WTC11 (cell line): ENCODE measurements at regions not wholly inside any gene's neighbourhood (a gene's known extent, or its start where the extent isn't known, plus 50 kb on each side); places are given as distances from the start of the nearest gene placed in this dataset.

Source experiments
- ESRRA ChIP-seq: sonication (generic); formaldehyde crosslinking; IDR thresholded peaks from 2 replicates; pipeline ENCODE4 v1.8.1; 2022; ENCODE audit warnings: mild to moderate bottlenecking, missing genetic modification reagents, borderline replicate concordance
- RELA ChIP-seq: sonication (generic); formaldehyde crosslinking; IDR thresholded peaks from 2 replicates; pipeline ENCODE4 v1.8.1; 2022; ENCODE audit warnings: missing genetic modification reagents, mild to moderate bottlenecking, borderline replicate concordance
- TCF7 ChIP-seq: sonication (generic); formaldehyde crosslinking; IDR thresholded peaks from 2 replicates; pipeline ENCODE4 v1.8.0; 2022; ENCODE audit warnings: mild to moderate bottlenecking, low read depth, missing genetic modification reagents, moderate library complexity
- ZBTB43 ChIP-seq: sonication (generic); formaldehyde crosslinking; IDR thresholded peaks from 2 replicates; pipeline ENCODE4 v1.8.1; 2023; ENCODE audit warnings: mild to moderate bottlenecking, missing genetic modification reagents
- TF ChIP-seq, protein P1 (sequence below): fragments of 200-600 bp; IDR thresholded peaks from 2 replicates; pipeline ENCODE4 v1.8.0; 2022; ENCODE audit warnings: antibody characterized with exemption
- TF ChIP-seq, protein P2 (sequence below): sonication (generic); formaldehyde crosslinking; conservative IDR thresholded peaks from 2 replicates; pipeline ENCODE4 v1.8.1; 2022; ENCODE audit warnings: mild to moderate bottlenecking, missing genetic modification reagents

GRCh38 chr2:209141142-209141541 lies 282.7 kb upstream of the MAP2 start:
- TF ChIP-seq, protein P1, sequence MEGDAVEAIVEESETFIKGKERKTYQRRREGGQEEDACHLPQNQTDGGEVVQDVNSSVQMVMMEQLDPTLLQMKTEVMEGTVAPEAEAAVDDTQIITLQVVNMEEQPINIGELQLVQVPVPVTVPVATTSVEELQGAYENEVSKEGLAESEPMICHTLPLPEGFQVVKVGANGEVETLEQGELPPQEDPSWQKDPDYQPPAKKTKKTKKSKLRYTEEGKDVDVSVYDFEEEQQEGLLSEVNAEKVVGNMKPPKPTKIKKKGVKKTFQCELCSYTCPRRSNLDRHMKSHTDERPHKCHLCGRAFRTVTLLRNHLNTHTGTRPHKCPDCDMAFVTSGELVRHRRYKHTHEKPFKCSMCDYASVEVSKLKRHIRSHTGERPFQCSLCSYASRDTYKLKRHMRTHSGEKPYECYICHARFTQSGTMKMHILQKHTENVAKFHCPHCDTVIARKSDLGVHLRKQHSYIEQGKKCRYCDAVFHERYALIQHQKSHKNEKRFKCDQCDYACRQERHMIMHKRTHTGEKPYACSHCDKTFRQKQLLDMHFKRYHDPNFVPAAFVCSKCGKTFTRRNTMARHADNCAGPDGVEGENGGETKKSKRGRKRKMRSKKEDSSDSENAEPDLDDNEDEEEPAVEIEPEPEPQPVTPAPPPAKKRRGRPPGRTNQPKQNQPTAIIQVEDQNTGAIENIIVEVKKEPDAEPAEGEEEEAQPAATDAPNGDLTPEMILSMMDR, result no peak
- TF ChIP-seq RELA (CRISPR knock-in tag) (no peak), TCF7 (CRISPR knock-in tag) (no peak), ESRRA (CRISPR knock-in tag) (no peak), ZBTB43 (CRISPR knock-in tag) (no peak)
- TF ChIP-seq, protein P2, sequence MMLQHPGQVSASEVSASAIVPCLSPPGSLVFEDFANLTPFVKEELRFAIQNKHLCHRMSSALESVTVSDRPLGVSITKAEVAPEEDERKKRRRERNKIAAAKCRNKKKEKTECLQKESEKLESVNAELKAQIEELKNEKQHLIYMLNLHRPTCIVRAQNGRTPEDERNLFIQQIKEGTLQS (CRISPR knock-in tag), result no peak
